Gastroesophageal sphincter (tissue), 4 donors: ENCODE measurements at regions not wholly inside any gene's neighbourhood (a gene's known extent, or its start where the extent isn't known, plus 50 kb on each side); places are given as distances from the start of the nearest gene placed in this dataset.

Experiments
- ATAC-seq: fragments of 150-250 bp; one replicate; pipeline ENCODE4 v1.9.1; 2016; ENCODE audit warnings: mild to moderate bottlenecking, moderate library complexity
- H3K27ac ChIP-seq, 4 donors: fragments of 200-600 bp; sonication (generic) in 3 of 4; 1 replicate in 3 of 4; 2 replicates in 1 of 4; pipeline ENCODE4 v1.5.1; 2016 to 2019
- H3K27me3 ChIP-seq: fragments of 200-600 bp; sonication (generic); one replicate; pipeline ENCODE4 v1.5.1; 2019
- H3K36me3 ChIP-seq, 2 donors: fragments of 200-600 bp; sonication (generic); one replicate each; pipeline ENCODE4 v1.5.1; 2019; ENCODE audit warnings: control low read depth in 1 of 2
- H3K4me1 ChIP-seq, 3 donors: fragments of 200-600 bp; sonication (generic); 1 replicate in 2 of 3; 2 replicates in 1 of 3; pipeline ENCODE4 v1.5.1; 2016 to 2019; ENCODE audit warnings: control low read depth in 2 of 3
- H3K4me3 ChIP-seq, 2 donors: fragments of 200-600 bp; sonication (generic); one replicate each; pipeline ENCODE4 v1.5.1; 2019; ENCODE audit warnings: mild to moderate bottlenecking in 1 of 2, moderate library complexity in 1 of 2
- H3K9me3 ChIP-seq, 3 donors: fragments of 200-600 bp; sonication (generic); one replicate each; pipeline ENCODE4 v1.5.1; 2017 to 2019; ENCODE audit warnings: control low read depth in 2 of 3
- EP300 ChIP-seq: sonication (generic); formaldehyde crosslinking; IDR thresholded peaks from one replicate; pipeline ENCODE4 v1.6.1; 2017; ENCODE audit warnings: antibody characterized with exemption, mild to moderate bottlenecking
- POLR2A ChIP-seq, 2 donors: fragments of 450-650 bp; IDR thresholded peaks; one replicate each; pipeline ENCODE4 v1.6.1; 2017; ENCODE audit warnings: antibody characterized with exemption in 2 of 2, mild to moderate bottlenecking in 2 of 2, moderate library complexity in 1 of 2
- POLR2AphosphoS5 ChIP-seq: sonication (generic); formaldehyde crosslinking; IDR thresholded peaks from one replicate; pipeline ENCODE4 v1.6.1; 2017; ENCODE audit warnings: antibody characterized with exemption
- WGBS, 2 donors: methylation state at CpG; one replicate each; pipeline ENCODE4 v1.1.5; 2018; ENCODE audit warnings: low coverage in 1 of 2; 5-methylcytosine and 5-hydroxymethylcytosine counted together
- TF ChIP-seq, protein P1 (sequence below), 4 experiments: fragments of 200-600 bp in 2 of 4; fragments of 450-650 bp in 2 of 4; sonication (generic) in 1 of 4; IDR thresholded peaks; one replicate each; pipeline ENCODE4 v1.5.1; 2017 to 2019; ENCODE audit warnings: antibody characterized with exemption in 4 of 4, mild to moderate bottlenecking in 2 of 4, moderate library complexity in 2 of 4

DNA sequence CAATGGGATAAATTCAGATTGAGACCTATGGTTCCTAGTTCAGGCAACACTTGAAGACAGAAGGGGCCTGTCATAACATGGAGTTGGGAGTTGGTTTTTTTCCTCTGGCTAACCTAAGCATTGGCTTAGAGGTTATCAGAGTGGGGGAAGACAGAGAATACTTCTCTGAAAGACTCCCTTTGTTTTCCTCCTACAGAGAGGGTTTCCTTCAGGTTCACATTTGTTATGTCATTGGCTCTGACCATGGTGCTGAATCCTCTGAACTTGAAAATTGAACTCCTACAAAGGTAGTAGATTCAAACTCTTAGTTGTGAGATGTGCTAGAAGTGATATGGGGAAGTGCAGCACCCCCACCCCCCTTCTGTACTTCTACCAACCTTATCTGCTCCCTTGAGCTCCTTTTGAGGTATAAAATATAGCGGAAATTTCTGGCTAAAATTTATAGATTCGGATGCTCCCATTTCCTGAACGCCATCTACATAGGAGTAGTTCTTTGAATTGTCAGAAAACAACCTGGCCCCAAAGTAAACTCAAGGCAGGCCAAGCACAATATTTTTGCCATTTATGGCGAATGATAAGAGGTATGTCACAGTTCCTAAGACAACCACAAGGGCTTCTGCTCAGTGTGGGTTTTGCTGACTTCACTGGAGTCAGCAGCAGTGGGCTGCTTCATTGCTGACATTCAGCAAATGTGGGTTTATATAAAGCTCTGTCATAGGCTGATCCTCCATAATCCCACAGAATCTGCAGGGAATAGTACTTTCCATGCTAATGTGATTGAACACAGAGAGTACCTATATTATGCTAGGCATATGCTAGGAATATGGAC, 131.6 kb upstream of the KLF14 start:
- no peak overlapping the region for H3K4me3 ChIP-seq
- H3K27ac ChIP-seq, result no peak overlapping the region
- 60% methylated on average over 1 of the region's 4 CpGs; no CpG with 5 or more reads in 1 of the 2 donors for WGBS, 2 donors
- ATAC-seq, result no peak
- peaks cover 0 to 9% (median 0%) of the 10 kb centered on the region in 3 donors for H3K9me3 ChIP-seq
- H3K36me3 ChIP-seq, result peaks cover 0 to 100% of the 10 kb centered on the region in 2 donors
- no peaks in the 10 kb centered on the region for H3K27me3 ChIP-seq
- H3K4me1 ChIP-seq, result no peaks in the 10 kb centered on the region
- TF ChIP-seq, protein P1, sequence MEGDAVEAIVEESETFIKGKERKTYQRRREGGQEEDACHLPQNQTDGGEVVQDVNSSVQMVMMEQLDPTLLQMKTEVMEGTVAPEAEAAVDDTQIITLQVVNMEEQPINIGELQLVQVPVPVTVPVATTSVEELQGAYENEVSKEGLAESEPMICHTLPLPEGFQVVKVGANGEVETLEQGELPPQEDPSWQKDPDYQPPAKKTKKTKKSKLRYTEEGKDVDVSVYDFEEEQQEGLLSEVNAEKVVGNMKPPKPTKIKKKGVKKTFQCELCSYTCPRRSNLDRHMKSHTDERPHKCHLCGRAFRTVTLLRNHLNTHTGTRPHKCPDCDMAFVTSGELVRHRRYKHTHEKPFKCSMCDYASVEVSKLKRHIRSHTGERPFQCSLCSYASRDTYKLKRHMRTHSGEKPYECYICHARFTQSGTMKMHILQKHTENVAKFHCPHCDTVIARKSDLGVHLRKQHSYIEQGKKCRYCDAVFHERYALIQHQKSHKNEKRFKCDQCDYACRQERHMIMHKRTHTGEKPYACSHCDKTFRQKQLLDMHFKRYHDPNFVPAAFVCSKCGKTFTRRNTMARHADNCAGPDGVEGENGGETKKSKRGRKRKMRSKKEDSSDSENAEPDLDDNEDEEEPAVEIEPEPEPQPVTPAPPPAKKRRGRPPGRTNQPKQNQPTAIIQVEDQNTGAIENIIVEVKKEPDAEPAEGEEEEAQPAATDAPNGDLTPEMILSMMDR (IDR thresholded peaks at IDR 0.05), result no peak

DNA sequence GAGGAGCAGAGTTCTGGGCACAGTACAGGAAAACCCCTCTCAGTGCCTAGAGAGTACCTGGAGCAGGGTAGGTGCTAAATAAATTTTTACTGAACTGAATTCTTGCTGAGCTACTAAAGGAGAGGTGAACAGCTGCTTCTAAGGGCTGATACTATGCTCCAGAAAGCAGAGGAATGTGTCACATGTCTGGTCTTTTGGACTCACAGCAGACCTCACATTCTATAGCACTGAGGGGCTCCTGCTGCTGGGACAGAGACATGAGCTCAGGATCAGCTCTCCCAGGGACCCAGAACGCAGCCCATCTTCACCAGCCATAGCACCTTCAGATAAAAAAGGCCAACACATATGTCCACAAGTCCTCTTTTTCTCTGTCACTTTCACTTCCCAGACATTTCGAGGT, 133.0 kb upstream of the KLF14 start:
- H3K27ac ChIP-seq, result no peak overlapping the region
- no peak overlapping the region for H3K4me3 ChIP-seq
- no peaks in the 10 kb centered on the region for H3K27me3 ChIP-seq
- WGBS, 2 donors, result 73 to 88% methylated on average over 2 of the region's 2 CpGs
- peaks cover 0 to 100% of the 10 kb centered on the region in 2 donors for H3K36me3 ChIP-seq
- ATAC-seq, result no peak
- no peaks in the 10 kb centered on the region for H3K9me3 ChIP-seq
- TF ChIP-seq, protein P1 (IDR thresholded peaks at IDR 0.05), result no peak
- TF ChIP-seq POLR2A (IDR thresholded peaks at IDR 0.05), result no peak
- TF ChIP-seq EP300, result no peak
- TF ChIP-seq POLR2AphosphoS5, result no peak
- H3K4me1 ChIP-seq, result no peaks in the 10 kb centered on the region

DNA sequence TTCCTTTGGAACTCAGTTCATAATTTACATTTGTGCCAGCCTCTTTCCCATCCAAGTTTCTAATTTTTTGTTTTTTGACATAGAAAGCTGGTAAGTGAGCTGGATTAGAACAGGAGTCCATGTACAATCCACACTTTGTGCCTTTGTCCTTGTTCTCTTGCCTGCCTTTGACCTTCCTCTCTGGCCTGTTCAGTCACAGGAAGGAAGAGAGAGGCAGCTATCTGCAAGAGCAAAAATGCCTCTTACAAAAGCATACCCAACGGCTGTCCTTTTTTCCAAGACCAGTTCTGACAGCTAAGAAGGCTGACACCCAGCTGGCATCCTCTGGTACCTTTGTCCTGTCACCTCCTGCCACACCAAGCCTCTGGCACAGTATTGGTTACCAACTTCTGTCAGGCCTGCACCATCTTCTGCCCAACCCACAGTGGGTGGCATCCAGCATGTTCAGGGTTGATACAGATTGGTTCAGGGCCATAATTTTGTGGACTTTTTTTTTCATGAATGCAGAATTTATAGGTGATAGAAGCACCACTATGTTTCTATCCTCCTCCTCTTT, 133.7 kb upstream of the KLF14 start:
- H3K27ac ChIP-seq, result no peak overlapping the region
- ATAC-seq, result no peak
- no peaks in the 10 kb centered on the region for H3K27me3 ChIP-seq
- 90% methylated on average over 1 of the region's 1 CpG; no CpG with 5 or more reads in 1 of the 2 donors for WGBS, 2 donors
- H3K4me1 ChIP-seq, result no peaks in the 10 kb centered on the region
- TF ChIP-seq, protein P1 (IDR thresholded peaks at IDR 0.05), result no peak
- TF ChIP-seq EP300, result no peak
- no peak for TF ChIP-seq POLR2A (IDR thresholded peaks at IDR 0.05)
- TF ChIP-seq POLR2AphosphoS5, result no peak
- H3K4me3 ChIP-seq, result no peak overlapping the region
- no peaks in the 10 kb centered on the region for H3K9me3 ChIP-seq
- H3K36me3 ChIP-seq, result peaks cover 0 to 100% of the 10 kb centered on the region in 2 donors

DNA sequence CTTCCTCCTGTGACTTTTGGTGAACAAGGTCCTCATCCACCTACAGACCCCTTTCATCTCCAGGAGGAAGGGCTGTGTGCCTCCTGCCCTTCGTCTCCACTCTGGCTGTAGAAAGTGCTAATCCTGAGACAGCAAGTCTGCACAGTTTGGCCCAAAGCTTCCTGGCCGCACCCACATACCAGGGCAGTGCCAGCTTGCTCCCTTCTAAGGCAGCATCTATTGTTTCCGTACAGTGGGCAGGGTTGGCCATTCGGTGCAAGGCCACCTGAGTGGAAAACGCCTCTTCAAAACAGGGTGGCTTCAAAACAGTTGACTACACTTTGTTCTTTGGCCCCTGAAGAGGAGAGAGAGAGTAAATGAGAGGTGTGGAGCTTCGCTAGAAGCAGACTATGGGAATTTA, 134.1 kb upstream of the KLF14 start:
- Histone ChIP-seq H3K4me3 (no peak overlapping the region), H3K36me3 (peaks cover 0 to 100% of the 10 kb centered on the region in 2 donors), H3K27me3 (no peaks in the 10 kb centered on the region), H3K27ac (no peak overlapping the region), H3K9me3 (no peaks in the 10 kb centered on the region), H3K4me1 (no peaks in the 10 kb centered on the region)
- 80% methylated on average over 1 to 3 of the region's 6 CpGs for WGBS, 2 donors
- TF ChIP-seq POLR2AphosphoS5 (no peak), POLR2A (IDR thresholded peaks at IDR 0.05) (no peak), EP300 (no peak)
- TF ChIP-seq, protein P1 (IDR thresholded peaks at IDR 0.05), result no peak
- peak; percentile 41 for ATAC-seq

DNA sequence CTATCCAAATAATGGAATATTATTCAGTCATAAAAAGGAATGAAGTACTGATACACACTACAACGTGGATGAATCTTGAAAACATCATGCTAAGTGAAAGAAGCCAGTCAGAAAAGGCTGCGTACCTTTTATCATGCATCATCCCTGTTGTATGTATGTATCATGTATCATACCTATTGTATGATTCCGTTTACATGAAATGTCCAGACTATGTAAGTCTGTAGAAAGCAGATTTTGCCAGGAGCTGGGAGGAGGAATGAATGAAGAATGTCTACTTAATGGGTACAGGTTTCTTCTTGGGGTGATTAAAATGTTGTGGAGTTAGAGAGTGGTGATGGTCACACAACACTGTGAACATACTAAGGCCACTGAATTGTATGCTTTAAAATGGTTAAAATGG, 135.9 kb upstream of the KLF14 start:
- peaks cover 0 to 95% of the 10 kb centered on the region in 2 donors for H3K36me3 ChIP-seq
- ATAC-seq, result no peak
- WGBS, 2 donors, result 72 to 79% methylated on average over 3 of the region's 3 CpGs

More for the DNA sequence above, 135.9 kb upstream of the KLF14 start:
- Histone ChIP-seq H3K4me1 (peaks cover 4 to 11% (median 5%) of the 10 kb centered on the region in 3 donors), H3K4me3 (no peak overlapping the region), H3K27ac (no peak overlapping the region), H3K9me3 (no peaks in the 10 kb centered on the region), H3K27me3 (no peaks in the 10 kb centered on the region)
- TF ChIP-seq POLR2AphosphoS5, result no peak
- TF ChIP-seq, protein P1 (IDR thresholded peaks at IDR 0.05), result no peak
